IPS-15b (cell line): ENCODE measurements at regions not wholly inside any gene's neighbourhood (a gene's known extent, or its start where the extent isn't known, plus 50 kb on each side); places are given as distances from the start of the nearest gene placed in this dataset.

Source experiments
- H3K27me3 ChIP-seq: one replicate; pipeline ENCODE4 v1.6.1; 2013; ENCODE audit warnings: low read length; ENCODE audit not compliant: control insufficient read depth, insufficient read depth
- H3K36me3 ChIP-seq: one replicate; pipeline ENCODE4 v1.6.1; 2013; ENCODE audit warnings: low read length; ENCODE audit not compliant: control insufficient read depth, insufficient read depth
- H3K4me1 ChIP-seq: one replicate; pipeline ENCODE4 v1.6.1; 2013; ENCODE audit warnings: mild to moderate bottlenecking, low read length; ENCODE audit not compliant: control insufficient read depth, insufficient read depth
- H3K4me3 ChIP-seq: one replicate; pipeline ENCODE4 v1.5.1; 2013; ENCODE audit warnings: low read depth, low read length
- H3K9ac ChIP-seq: one replicate; pipeline ENCODE4 v1.6.1; 2013; ENCODE audit warnings: low read depth, mild to moderate bottlenecking, low read length
- H3K9me3 ChIP-seq: one replicate; pipeline ENCODE4 v1.6.1; 2013; ENCODE audit warnings: mild to moderate bottlenecking, low read length; ENCODE audit not compliant: control insufficient read depth, insufficient read depth

- Histone ChIP-seq H3K36me3 (no peaks in the 10 kb centered on the region), H3K4me1 (peaks cover 3% of the 10 kb centered on the region), H3K9ac (no peak overlapping the region), H3K4me3 (no peak overlapping the region), H3K9me3 (no peaks in the 10 kb centered on the region), H3K27me3 (no peaks in the 10 kb centered on the region)
Observed at GRCh38 chr15:81480645-81481053, 106.6 kb upstream of the TMC3 start.

GRCh38 chr15:81478354-81478753, 104.3 kb upstream of the TMC3 start:
- Histone ChIP-seq H3K9ac (no peak overlapping the region), H3K36me3 (no peaks in the 10 kb centered on the region), H3K9me3 (no peaks in the 10 kb centered on the region), H3K4me1 (peaks cover 3% of the 10 kb centered on the region), H3K27me3 (no peaks in the 10 kb centered on the region), H3K4me3 (no peak overlapping the region)

GRCh38 chr15:81475926-81476325, 101.9 kb upstream of the TMC3 start:
- Histone ChIP-seq H3K9ac (no peak overlapping the region), H3K4me1 (peaks cover 3% of the 10 kb centered on the region), H3K9me3 (no peaks in the 10 kb centered on the region), H3K27me3 (no peaks in the 10 kb centered on the region), H3K36me3 (no peaks in the 10 kb centered on the region), H3K4me3 (no peak overlapping the region)

- no peaks in the 10 kb centered on the region for H3K36me3 ChIP-seq
- H3K27me3 ChIP-seq, result no peaks in the 10 kb centered on the region
- H3K4me1 ChIP-seq, result peaks cover 3% of the 10 kb centered on the region
- no peak overlapping the region for H3K9ac ChIP-seq
- H3K9me3 ChIP-seq, result no peaks in the 10 kb centered on the region
- H3K4me3 ChIP-seq, result no peak overlapping the region
Observed at GRCh38 chr15:81475471-81475870, 101.5 kb upstream of the TMC3 start.

GRCh38 chr15:81473946-81474345, 99.9 kb upstream of the TMC3 start:
- H3K9ac ChIP-seq, result no peak overlapping the region
- no peaks in the 10 kb centered on the region for H3K27me3 ChIP-seq
- H3K9me3 ChIP-seq, result no peaks in the 10 kb centered on the region
- no peaks in the 10 kb centered on the region for H3K36me3 ChIP-seq
- no peak overlapping the region for H3K4me3 ChIP-seq
- peaks cover 3% of the 10 kb centered on the region for H3K4me1 ChIP-seq

GRCh38 chr15:81473177-81473576, 99.2 kb upstream of the TMC3 start:
- H3K27me3 ChIP-seq, result no peaks in the 10 kb centered on the region
- no peaks in the 10 kb centered on the region for H3K36me3 ChIP-seq
- no peak overlapping the region for H3K9ac ChIP-seq
- H3K4me1 ChIP-seq, result peaks cover 3% of the 10 kb centered on the region
- no peaks in the 10 kb centered on the region for H3K9me3 ChIP-seq
- no peak overlapping the region for H3K4me3 ChIP-seq

GRCh38 chr15:81471151-81471550, 97.1 kb upstream of the TMC3 start:
- H3K27me3 ChIP-seq, result no peaks in the 10 kb centered on the region
- H3K4me1 ChIP-seq, result no peaks in the 10 kb centered on the region
- no peak overlapping the region for H3K9ac ChIP-seq
- no peak overlapping the region for H3K4me3 ChIP-seq
- no peaks in the 10 kb centered on the region for H3K36me3 ChIP-seq
- H3K9me3 ChIP-seq, result no peaks in the 10 kb centered on the region

GRCh38 chr15:81469154-81469553, 95.1 kb upstream of the TMC3 start:
- H3K4me3 ChIP-seq, result no peak overlapping the region
- no peaks in the 10 kb centered on the region for H3K27me3 ChIP-seq
- H3K36me3 ChIP-seq, result no peaks in the 10 kb centered on the region
- H3K4me1 ChIP-seq, result no peaks in the 10 kb centered on the region
- H3K9me3 ChIP-seq, result no peaks in the 10 kb centered on the region
- no peak overlapping the region for H3K9ac ChIP-seq

GRCh38 chr15:81466741-81467140, 92.7 kb upstream of the TMC3 start:
- H3K9me3 ChIP-seq, result no peaks in the 10 kb centered on the region
- no peak overlapping the region for H3K4me3 ChIP-seq
- H3K27me3 ChIP-seq, result no peaks in the 10 kb centered on the region
- H3K9ac ChIP-seq, result no peak overlapping the region
- no peaks in the 10 kb centered on the region for H3K4me1 ChIP-seq
- no peaks in the 10 kb centered on the region for H3K36me3 ChIP-seq

- Histone ChIP-seq H3K36me3 (no peaks in the 10 kb centered on the region), H3K4me1 (no peaks in the 10 kb centered on the region), H3K9ac (no peak overlapping the region)
Observed at GRCh38 chr15:81454024-81454423, 80.0 kb upstream of the TMC3 start.

GRCh38 chr15:81450721-81451120, 76.7 kb upstream of the TMC3 start:
- no peak overlapping the region for H3K4me3 ChIP-seq
- H3K27me3 ChIP-seq, result no peaks in the 10 kb centered on the region
- H3K9ac ChIP-seq, result no peak overlapping the region
- no peaks in the 10 kb centered on the region for H3K9me3 ChIP-seq
- no peaks in the 10 kb centered on the region for H3K4me1 ChIP-seq
- H3K36me3 ChIP-seq, result no peaks in the 10 kb centered on the region

More at GRCh38 chr15:81454024-81454423, 80.0 kb upstream of the TMC3 start:
- Histone ChIP-seq H3K4me3 (no peak overlapping the region), H3K27me3 (no peaks in the 10 kb centered on the region), H3K9me3 (no peaks in the 10 kb centered on the region)

- H3K9me3 ChIP-seq, result no peaks in the 10 kb centered on the region
- no peaks in the 10 kb centered on the region for H3K36me3 ChIP-seq
- no peak overlapping the region for H3K4me3 ChIP-seq
- H3K4me1 ChIP-seq, result no peaks in the 10 kb centered on the region
- H3K27me3 ChIP-seq, result no peaks in the 10 kb centered on the region
- no peak overlapping the region for H3K9ac ChIP-seq
Observed at GRCh38 chr15:81449836-81450474, 75.9 kb upstream of the TMC3 start.
